ENCODE measurements at regions not wholly inside any gene's neighbourhood (a gene's known extent, or its start where the extent isn't known, plus 50 kb on each side); places are given as distances from the start of the nearest gene placed in this dataset.

GRCh38 chr10:118944959-118945633, 84.4 kb upstream of the NANOS1 start:
- no peak overlapping the region for H3K27ac ChIP-seq
- H3K9me3 ChIP-seq, result no peaks in the 10 kb centered on the region
- H3K36me3 ChIP-seq (ENCODE audit: insufficient read depth in 1 of 2, low read depth in 1 of 2), result no peaks in the 10 kb centered on the region
- H3K4me3 ChIP-seq, result no peak overlapping the region
- intact Hi-C loops (cut with DNase I), result no loop called here
- H3K27me3 ChIP-seq (ENCODE audit: insufficient read depth in 3 of 3, low read length in 2 of 3), result no peaks in the 10 kb centered on the region
- ATAC-seq (no peak), DNase-seq (no peak)
- 72 to 77% (median 76%) methylated on average over 8 of the region's 8 CpGs for WGBS, 3 donors
- TF ChIP-seq CTCF (IDR thresholded peaks at IDR 0.05), result no peak
- H3K4me1 ChIP-seq, result peaks cover 9% of the 10 kb centered on the region

- Histone ChIP-seq H3K9me3 (no peaks in the 10 kb centered on the region), H3K4me1 (peaks cover 9% of the 10 kb centered on the region), H3K4me3 (no peak overlapping the region), H3K27ac (no peak overlapping the region), H3K27me3 (ENCODE audit: insufficient read depth in 3 of 3, low read length in 2 of 3) (no peaks in the 10 kb centered on the region), H3K36me3 (ENCODE audit: insufficient read depth in 1 of 2, low read depth in 1 of 2) (no peaks in the 10 kb centered on the region)
- ATAC-seq, result peak; percentile 52 to 57 (median 55)
- intact Hi-C loops (cut with DNase I), result no loop called here
- TF ChIP-seq CTCF (IDR thresholded peaks at IDR 0.05), result no peak
- no peak for DNase-seq
- 25 to 50% (median 28%) methylated on average over 3 of the region's 3 CpGs for WGBS, 3 donors
Measured at GRCh38 chr10:118948786-118949185, 80.7 kb upstream of the NANOS1 start.

GRCh38 chr10:118950190-118950680, 79.3 kb upstream of the NANOS1 start:
- DNase-seq (no peak), ATAC-seq (no peak)
- H3K36me3 ChIP-seq (ENCODE audit: insufficient read depth in 1 of 2, low read depth in 1 of 2), result no peaks in the 10 kb centered on the region
- TF ChIP-seq CTCF (IDR thresholded peaks at IDR 0.05), result no peak
- no peaks in the 10 kb centered on the region for H3K27me3 ChIP-seq (ENCODE audit: insufficient read depth in 3 of 3, low read length in 2 of 3)
- H3K27ac ChIP-seq, result no peak overlapping the region
- whole genome bisulfite sequencing, 3 donors, result 67 to 83% (median 69%) methylated on average over 1 of the region's 1 CpG
- H3K4me1 ChIP-seq, result peaks cover 9% of the 10 kb centered on the region
- intact Hi-C loops (cut with DNase I), result no loop called here
- no peaks in the 10 kb centered on the region for H3K9me3 ChIP-seq
- no peak overlapping the region for H3K4me3 ChIP-seq

- no peak overlapping the region for H3K27ac ChIP-seq
- ATAC-seq (no peak), DNase-seq (no peak)
- no peak for TF ChIP-seq CTCF (IDR thresholded peaks at IDR 0.05)
- intact Hi-C loops (cut with DNase I), result no loop called here
- no peak overlapping the region for H3K4me3 ChIP-seq
- H3K4me1 ChIP-seq, result peaks cover 9% of the 10 kb centered on the region
- H3K27me3 ChIP-seq (ENCODE audit: insufficient read depth in 3 of 3, low read length in 2 of 3), result no peaks in the 10 kb centered on the region
- no peaks in the 10 kb centered on the region for H3K36me3 ChIP-seq (ENCODE audit: insufficient read depth in 1 of 2, low read depth in 1 of 2)
- H3K9me3 ChIP-seq, result no peaks in the 10 kb centered on the region
- WGBS, 3 donors, result 81 to 93% (median 90%) methylated on average over 11 of the region's 11 CpGs
Measured at GRCh38 chr10:118950997-118951637, 78.4 kb upstream of the NANOS1 start.
